NCI-H2029 treated with DMSO at 0.1 percent for 48 hours (cell line): ENCODE measurements at regions not wholly inside any gene's neighbourhood (a gene's known extent, or its start where the extent isn't known, plus 50 kb on each side); places are given as distances from the start of the nearest gene placed in this dataset.

Experiments used
- DNase-seq: peaks from one replicate; lab custom pipeline; 2025; lab: John Stamatoyannopoulos, UW

GRCh38 chr10:59595593-59595992, 114.1 kb downstream of the SLC16A9 start:
- no peak for DNase-seq

- DNase-seq = no peak
Observed at GRCh38 chr10:59593768-59594167, 115.9 kb downstream of the SLC16A9 start.

GRCh38 chr10:59589796-59590195, 119.9 kb downstream of the SLC16A9 start:
- no peak for DNase-seq

GRCh38 chr10:59588791-59589190, 120.9 kb downstream of the SLC16A9 start:
- no peak for DNase-seq

- no peak for DNase-seq
Observed at GRCh38 chr10:59587756-59588140, 121.9 kb downstream of the SLC16A9 start.

- DNase-seq = no peak
Observed at GRCh38 chr10:59587083-59587755, 122.4 kb downstream of the SLC16A9 start.

GRCh38 chr10:59586407-59586891, 123.2 kb downstream of the SLC16A9 start:
- no peak for DNase-seq

- peak; percentile 26 for DNase-seq
Observed at GRCh38 chr10:59585046-59585700, 124.5 kb downstream of the SLC16A9 start.

- no peak for DNase-seq
Observed at GRCh38 chr10:59582780-59583179, 126.9 kb downstream of the SLC16A9 start.

GRCh38 chr10:59582058-59582457, 127.6 kb downstream of the SLC16A9 start:
- no peak for DNase-seq

GRCh38 chr10:59580026-59580863, 129.4 kb downstream of the SLC16A9 start:
- DNase-seq = no peak

- no peak for DNase-seq
Observed at GRCh38 chr10:59578741-59579140, 130.9 kb downstream of the SLC16A9 start.

GRCh38 chr10:59577984-59578383, 131.7 kb downstream of the SLC16A9 start:
- DNase-seq = no peak

GRCh38 chr10:59575269-59575668, 134.4 kb downstream of the SLC16A9 start:
- no peak for DNase-seq

GRCh38 chr10:59563531-59563930, 146.1 kb downstream of the SLC16A9 start:
- DNase-seq = no peak

GRCh38 chr10:59562126-59562525, 147.5 kb downstream of the SLC16A9 start:
- no peak for DNase-seq

GRCh38 chr10:59561477-59562121, 148.1 kb downstream of the SLC16A9 start:
- no peak for DNase-seq

- no peak for DNase-seq
Observed at GRCh38 chr10:59560990-59561389, 148.7 kb downstream of the SLC16A9 start.

- no peak for DNase-seq
Observed at GRCh38 chr10:59560161-59560560, 149.5 kb downstream of the SLC16A9 start.

GRCh38 chr10:59558066-59558465, 151.6 kb downstream of the SLC16A9 start:
- DNase-seq = no peak

GRCh38 chr10:59557642-59558041, 152.0 kb downstream of the SLC16A9 start:
- DNase-seq = no peak

GRCh38 chr10:59557052-59557451, 152.6 kb downstream of the SLC16A9 start:
- no peak for DNase-seq
